Fibroblast of lung (primary cell): ENCODE measurements at regions not wholly inside any gene's neighbourhood (a gene's known extent, or its start where the extent isn't known, plus 50 kb on each side); places are given as distances from the start of the nearest gene placed in this dataset.

Experiments used
- DNase-seq, 2 donors: peaks; one replicate each; pipeline versions ENCODE4 v3.0.0 to v3.0.0-alpha.2; 2010; ENCODE audit warnings: low read depth in 2 of 2
- H2AFZ ChIP-seq: 2 replicates; pipeline ENCODE4 v1.5.1; 2012; ENCODE audit warnings: low read length, control low read depth, inconsistent platforms
- H3K27ac ChIP-seq: 2 replicates; pipeline ENCODE4 v1.5.1; 2011; ENCODE audit warnings: low read length, control low read depth; ENCODE audit not compliant: insufficient read depth
- H3K27me3 ChIP-seq: 2 replicates; pipeline ENCODE4 v1.5.1; 2011; ENCODE audit warnings: mild to moderate bottlenecking, low read length; ENCODE audit not compliant: control insufficient read depth, insufficient read depth
- H3K36me3 ChIP-seq: 2 replicates; pipeline ENCODE4 v1.5.1; 2011; ENCODE audit warnings: low read length; ENCODE audit not compliant: control insufficient read depth, insufficient read depth
- H3K4me1 ChIP-seq: 2 replicates; pipeline ENCODE4 v1.5.1; 2011; ENCODE audit warnings: low read length; ENCODE audit not compliant: control insufficient read depth, insufficient read depth; ENCODE audit errors: extremely low read depth
- H3K4me2 ChIP-seq: 2 replicates; pipeline ENCODE4 v1.5.1; 2011; ENCODE audit warnings: low read length, control low read depth; ENCODE audit not compliant: insufficient read depth; ENCODE audit errors: extremely low read depth
- H3K4me3 ChIP-seq, 4 experiments: fragments of 200-600 bp in 1 of 4; sonication (generic) in 1 of 4; replicated peaks in 1 of 4; 2 replicates each; pipeline ENCODE4 v1.5.1; 2011 to 2016; ENCODE audit warnings: low read length in 4 of 4, low read depth in 3 of 4, mild to moderate bottlenecking in 3 of 4, control low read depth in 2 of 4, inconsistent platforms in 1 of 4, mixed read lengths in 1 of 4; ENCODE audit not compliant: insufficient read depth in 1 of 4; ENCODE audit errors: control extremely low read depth in 1 of 4
- H3K79me2 ChIP-seq: 2 replicates; pipeline ENCODE4 v1.5.1; 2012; ENCODE audit warnings: mild to moderate bottlenecking, low read length, inconsistent platforms; ENCODE audit not compliant: control insufficient read depth, insufficient read depth
- H3K9ac ChIP-seq: 2 replicates; pipeline ENCODE4 v1.5.1; 2011; ENCODE audit warnings: mild to moderate bottlenecking, low read length, control low read depth; ENCODE audit not compliant: insufficient read depth
- H3K9me3 ChIP-seq: 2 replicates; pipeline ENCODE4 v1.5.1; 2012; ENCODE audit warnings: low read depth, low read length; ENCODE audit not compliant: control insufficient read depth, insufficient read depth
- H4K20me1 ChIP-seq: 2 replicates; pipeline ENCODE4 v1.5.1; 2011; ENCODE audit warnings: low read length; ENCODE audit not compliant: control insufficient read depth, insufficient read depth; ENCODE audit errors: extremely low read depth
- CTCF ChIP-seq, 2 donors: IDR thresholded peaks in 1 of 2; conservative IDR thresholded peaks in 1 of 2; 1 replicate in 1 of 2; 2 replicates in 1 of 2; pipeline ENCODE4 v1.5.1; 2011 to 2012; ENCODE audit warnings: low read length in 2 of 2, control low read depth in 1 of 2, inconsistent platforms in 1 of 2, low read depth in 1 of 2, mild to moderate bottlenecking in 1 of 2
- EZH2 ChIP-seq: IDR thresholded peaks from 2 replicates; pipeline ENCODE4 v1.5.1; 2012; ENCODE audit warnings: low read length, control low read depth, mild to moderate bottlenecking; ENCODE audit errors: missing control alignments

GRCh38 chr6:142675517-142675916, 269.5 kb downstream of the HIVEP2 start:
- no peak overlapping the region for H3K9ac ChIP-seq
- no peak overlapping the region for H3K4me3 ChIP-seq
- H2AFZ ChIP-seq = no peak overlapping the region
- no peak overlapping the region for H3K4me2 ChIP-seq
- H3K79me2 ChIP-seq = no peaks in the 10 kb centered on the region
- H3K27ac ChIP-seq = no peak overlapping the region
- no peaks in the 10 kb centered on the region for H3K36me3 ChIP-seq
- H4K20me1 ChIP-seq = no peaks in the 10 kb centered on the region
- TF ChIP-seq EZH2 (no peak), CTCF (conservative IDR thresholded peaks at IDR 0.05 in 1 of 2, IDR thresholded peaks at IDR 0.05 in 1 of 2; ENCODE audit: low read depth in 1 of 2, low read length in 2 of 2) (no peak)
- no peak for DNase-seq
- peaks cover 10% of the 10 kb centered on the region for H3K27me3 ChIP-seq
- H3K4me1 ChIP-seq = no peaks in the 10 kb centered on the region
- no peaks in the 10 kb centered on the region for H3K9me3 ChIP-seq

GRCh38 chr6:142676027-142676443, 268.9 kb downstream of the HIVEP2 start:
- H3K4me1 ChIP-seq = no peaks in the 10 kb centered on the region
- no peak overlapping the region for H2AFZ ChIP-seq
- H3K27ac ChIP-seq = no peak overlapping the region
- no peak for DNase-seq
- H3K4me2 ChIP-seq = no peak overlapping the region
- H3K9me3 ChIP-seq = no peaks in the 10 kb centered on the region
- no peak overlapping the region for H3K4me3 ChIP-seq
- no peaks in the 10 kb centered on the region for H4K20me1 ChIP-seq
- no peaks in the 10 kb centered on the region for H3K36me3 ChIP-seq
- TF ChIP-seq EZH2 = no peak
- TF ChIP-seq CTCF (conservative IDR thresholded peaks at IDR 0.05 in 1 of 2, IDR thresholded peaks at IDR 0.05 in 1 of 2; ENCODE audit: low read depth in 1 of 2, low read length in 2 of 2) = no peak
- no peak overlapping the region for H3K9ac ChIP-seq
- H3K79me2 ChIP-seq = no peaks in the 10 kb centered on the region
- peaks cover 10% of the 10 kb centered on the region for H3K27me3 ChIP-seq

- TF ChIP-seq CTCF (conservative IDR thresholded peaks at IDR 0.05 in 1 of 2, IDR thresholded peaks at IDR 0.05 in 1 of 2; ENCODE audit: low read depth in 1 of 2, low read length in 2 of 2) = no peak
- TF ChIP-seq EZH2 = no peak
- DNase-seq = no peak
Observed at GRCh38 chr6:142676647-142677192, 268.3 kb downstream of the HIVEP2 start.

More at GRCh38 chr6:142676647-142677192, 268.3 kb downstream of the HIVEP2 start:
- no peak overlapping the region for H3K4me2 ChIP-seq
- peaks cover 12% of the 10 kb centered on the region for H3K27me3 ChIP-seq
- no peaks in the 10 kb centered on the region for H3K79me2 ChIP-seq
- H4K20me1 ChIP-seq = no peaks in the 10 kb centered on the region
- H2AFZ ChIP-seq = no peak overlapping the region
- no peaks in the 10 kb centered on the region for H3K36me3 ChIP-seq
- no peak overlapping the region for H3K27ac ChIP-seq
- H3K9me3 ChIP-seq = no peaks in the 10 kb centered on the region
- no peak overlapping the region for H3K4me3 ChIP-seq
- no peak overlapping the region for H3K9ac ChIP-seq
- no peaks in the 10 kb centered on the region for H3K4me1 ChIP-seq
